ENCODE measurements at regions not wholly inside any gene's neighbourhood (a gene's known extent, or its start where the extent isn't known, plus 50 kb on each side); places are given as distances from the start of the nearest gene placed in this dataset.

- Histone ChIP-seq H3K36me3 (ENCODE audit: control insufficient read depth, insufficient read depth, low read length) (no peaks in the 10 kb centered on the region), H3K4me3 (ENCODE audit: low read depth, low read length) (no peak overlapping the region), H3K27me3 (ENCODE audit: control insufficient read depth, insufficient read depth, low read length) (no peaks in the 10 kb centered on the region)
- DNase-seq (ENCODE audit: low read depth) (no peak), FAIRE-seq (no peak)
- TF ChIP-seq CTCF (IDR thresholded peaks at IDR 0.05; ENCODE audit: insufficient read depth, low read length, severe bottlenecking): no peak
These were observed 225.3 kb downstream of the GLRX3 start for GRCh38 chr10:130361351-130362105.

DNA sequence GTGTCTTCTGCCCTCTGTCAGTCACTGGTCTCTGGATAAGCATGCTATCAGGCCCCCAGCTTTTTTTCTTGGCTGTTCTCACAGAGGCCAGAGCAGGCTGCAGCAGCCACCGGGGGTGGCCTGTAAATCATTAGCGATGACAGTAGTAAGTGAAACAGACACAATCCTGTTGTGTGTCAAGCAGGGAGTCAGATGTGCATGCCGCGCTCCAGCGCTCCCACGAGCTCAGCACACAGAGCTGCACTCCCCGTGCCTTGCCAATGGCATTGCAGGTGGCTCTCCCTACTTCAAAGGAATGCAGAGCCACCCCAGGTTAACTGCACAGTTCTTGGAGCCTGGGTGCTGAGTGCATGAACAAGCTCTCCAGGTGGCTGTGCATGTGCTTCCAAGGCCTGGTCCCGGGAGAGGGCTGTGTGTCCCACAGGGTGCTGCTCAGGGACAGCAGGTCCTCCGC, 226.1 kb downstream of the GLRX3 start:
- Histone ChIP-seq H3K36me3 (ENCODE audit: control insufficient read depth, insufficient read depth, low read length) (no peaks in the 10 kb centered on the region), H3K4me3 (ENCODE audit: low read depth, low read length) (no peak overlapping the region), H3K27me3 (ENCODE audit: control insufficient read depth, insufficient read depth, low read length) (no peaks in the 10 kb centered on the region)
- TF ChIP-seq CTCF (IDR thresholded peaks at IDR 0.05; ENCODE audit: insufficient read depth, low read length, severe bottlenecking): no peak
- FAIRE-seq (no peak), DNase-seq (ENCODE audit: low read depth) (no peak)

GRCh38 chr10:130363051-130363450, 226.9 kb downstream of the GLRX3 start:
- no peak for TF ChIP-seq CTCF (IDR thresholded peaks at IDR 0.05; ENCODE audit: insufficient read depth, low read length, severe bottlenecking)
- Histone ChIP-seq H3K36me3 (ENCODE audit: control insufficient read depth, insufficient read depth, low read length) (no peaks in the 10 kb centered on the region), H3K27me3 (ENCODE audit: control insufficient read depth, insufficient read depth, low read length) (no peaks in the 10 kb centered on the region), H3K4me3 (ENCODE audit: low read depth, low read length) (no peak overlapping the region)
- FAIRE-seq: no peak
- DNase-seq (ENCODE audit: low read depth): no peak

- TF ChIP-seq CTCF (IDR thresholded peaks at IDR 0.05; ENCODE audit: insufficient read depth, low read length, severe bottlenecking): no peak
- Histone ChIP-seq H3K36me3 (ENCODE audit: control insufficient read depth, insufficient read depth, low read length) (no peaks in the 10 kb centered on the region), H3K27me3 (ENCODE audit: control insufficient read depth, insufficient read depth, low read length) (no peaks in the 10 kb centered on the region), H3K4me3 (ENCODE audit: low read depth, low read length) (no peak overlapping the region)
- no peak for DNase-seq (ENCODE audit: low read depth)
- no peak for FAIRE-seq
These were observed 227.8 kb downstream of the GLRX3 start for GRCh38 chr10:130363899-130364445.

GRCh38 chr10:130364631-130365411, 228.6 kb downstream of the GLRX3 start:
- no peaks in the 10 kb centered on the region for H3K36me3 ChIP-seq (ENCODE audit: control insufficient read depth, insufficient read depth, low read length)
- no peaks in the 10 kb centered on the region for H3K27me3 ChIP-seq (ENCODE audit: control insufficient read depth, insufficient read depth, low read length)
- no peak for TF ChIP-seq CTCF (IDR thresholded peaks at IDR 0.05; ENCODE audit: insufficient read depth, low read length, severe bottlenecking)
- no peak for DNase-seq (ENCODE audit: low read depth)
- FAIRE-seq: no peak
- H3K4me3 ChIP-seq (ENCODE audit: low read depth, low read length): no peak overlapping the region

All from bronchial epithelial cell (primary cell).